AG04450 (cell line): ENCODE measurements at regions not wholly inside any gene's neighbourhood (a gene's known extent, or its start where the extent isn't known, plus 50 kb on each side); places are given as distances from the start of the nearest gene placed in this dataset.

Experiments used
- CTCF ChIA-PET: fragments of 300-600, 350-600 bp; formaldehyde crosslinking; extraction: SDS; loops from one replicate; lab custom pipeline; 2022; ENCODE audit warnings: antibody characterized with exemption, inconsistent platforms; lab: Charles Lee
- POLR2A ChIA-PET: fragments of 350-600 bp; formaldehyde crosslinking; extraction: SDS; loops from one replicate; lab custom pipeline; 2021; ENCODE audit warnings: antibody characterized with exemption, inconsistent platforms; lab: Yijun Ruan, JAX
- DNase-seq: peaks from one replicate; pipeline ENCODE4 v3.0.0-alpha.2; 2011; ENCODE audit warnings: low read depth, low spot score
- H3K27ac ChIP-seq: one replicate; pipeline ENCODE4 v1.5.1; 2012; ENCODE audit warnings: low read depth, low read length, control low read depth
- H3K27me3 ChIP-seq: one replicate; pipeline ENCODE4 v1.6.0; 2012; ENCODE audit warnings: low read length; ENCODE audit not compliant: control insufficient read depth, insufficient read depth
- H3K4me3 ChIP-seq: 2 replicates; pipeline ENCODE4 v1.5.1; 2011; ENCODE audit warnings: mild to moderate bottlenecking, low read depth, low read length, control low read depth
- H3K9me3 ChIP-seq: 2 replicates; pipeline ENCODE4 v1.5.1; 2012; ENCODE audit warnings: low read length; ENCODE audit not compliant: control insufficient read depth, insufficient read depth
- CTCF ChIP-seq: IDR thresholded peaks from 2 replicates; pipeline ENCODE4 v1.5.1; 2011; ENCODE audit warnings: low read depth, low read length, control low read depth, inconsistent platforms

GRCh38 chr2:78301166-78301789 lies 724.2 kb upstream of the REG3G start:
- ChIA-PET CTCF (no interaction called here), POLR2A (no interaction called here)
- no peak overlapping the region for H3K27ac ChIP-seq
- no peak for TF ChIP-seq CTCF
- H3K27me3 ChIP-seq: no peaks in the 10 kb centered on the region
- peaks cover 3% of the 10 kb centered on the region; the same call in 1 of the 2 replicates for H3K9me3 ChIP-seq
- DNase-seq: no peak
- no peak overlapping the region for H3K4me3 ChIP-seq

- H3K27ac ChIP-seq: no peak overlapping the region
- no peak for TF ChIP-seq CTCF
- POLR2A ChIA-PET: no interaction called here
- H3K9me3 ChIP-seq: no peaks in the 10 kb centered on the region; the same call in 1 of the 2 replicates
- CTCF ChIA-PET: no interaction called here
- no peak for DNase-seq
- H3K27me3 ChIP-seq: no peaks in the 10 kb centered on the region
- H3K4me3 ChIP-seq: no peak overlapping the region
Observed at GRCh38 chr2:78304678-78305077, 720.8 kb upstream of the REG3G start.

DNA sequence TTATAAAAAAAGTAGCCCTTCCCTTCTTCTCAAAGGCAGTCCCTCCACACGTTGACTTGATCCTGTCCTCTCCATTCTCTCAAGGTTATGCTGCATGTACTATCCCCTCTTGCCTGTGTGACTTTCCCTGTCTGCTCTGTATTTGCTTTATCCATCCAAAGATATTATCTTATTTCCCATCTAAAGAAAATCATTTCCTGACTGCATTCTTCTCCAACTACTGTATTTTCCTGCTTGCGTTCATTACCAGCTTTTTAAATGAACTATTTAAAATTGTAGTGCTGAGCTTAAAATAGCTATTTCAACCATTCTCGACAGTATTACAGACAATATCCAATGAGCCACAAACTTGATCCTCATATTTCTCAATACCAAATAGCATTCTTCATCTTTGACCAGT lies 716.0 kb upstream of the REG3G start:
- ChIA-PET POLR2A (no interaction called here), CTCF (no interaction called here)
- no peak for DNase-seq
- Histone ChIP-seq H3K4me3 (no peak overlapping the region), H3K9me3 (no peaks in the 10 kb centered on the region; the same call in none of the 2 replicates), H3K27ac (no peak overlapping the region), H3K27me3 (no peaks in the 10 kb centered on the region)
- no peak for TF ChIP-seq CTCF

- ChIA-PET CTCF (no interaction called here), POLR2A (no interaction called here)
- H3K4me3 ChIP-seq: no peak overlapping the region
- peaks cover 10% of the 10 kb centered on the region for H3K9me3 ChIP-seq
- DNase-seq: no peak
- no peak overlapping the region for H3K27ac ChIP-seq
- TF ChIP-seq CTCF: no peak
- H3K27me3 ChIP-seq: no peaks in the 10 kb centered on the region
Observed at GRCh38 chr2:78315368-78315767, 710.1 kb upstream of the REG3G start.

GRCh38 chr2:78318275-78318674 lies 707.2 kb upstream of the REG3G start:
- no peak for TF ChIP-seq CTCF
- CTCF ChIA-PET: no interaction called here
- Histone ChIP-seq H3K27ac (no peak overlapping the region), H3K9me3 (peaks cover 13% of the 10 kb centered on the region), H3K4me3 (no peak overlapping the region), H3K27me3 (no peaks in the 10 kb centered on the region)
- POLR2A ChIA-PET: no interaction called here
- no peak for DNase-seq
